CD8-positive, alpha-beta memory T cell (primary cell): ENCODE measurements at regions not wholly inside any gene's neighbourhood (a gene's known extent, or its start where the extent isn't known, plus 50 kb on each side); places are given as distances from the start of the nearest gene placed in this dataset.

Experiments used
- CTCF ChIA-PET: fragments of 350-600 bp; sonication (Branson Sonifier 250); formaldehyde crosslinking; loops from one replicate; lab custom pipeline; 2021; ENCODE audit warnings: antibody characterized with exemption; lab: Charles Lee
- POLR2A ChIA-PET: fragments of 350-600 bp; sonication (Branson Sonifier 250); formaldehyde crosslinking; loops from one replicate; lab custom pipeline; 2021; ENCODE audit warnings: antibody characterized with exemption; lab: Charles Lee
- DNase-seq, 5 donors: peaks; one replicate each; pipeline versions ENCODE4 v3.0.0 to v3.0.0-alpha.2; 2020 to 2022; ENCODE audit warnings: mixed read lengths in 1 of 5
- H3K27ac ChIP-seq: one replicate; pipeline ENCODE4 v1.7.0; 2013; ENCODE audit warnings: low read depth, mild to moderate bottlenecking, low read length, moderate library complexity
- H3K27me3 ChIP-seq: 2 replicates; pipeline ENCODE4 v1.7.0; 2013; ENCODE audit warnings: low read length, mild to moderate bottlenecking; ENCODE audit not compliant: insufficient read depth, poor library complexity, severe bottlenecking
- H3K36me3 ChIP-seq: 2 replicates; pipeline ENCODE4 v1.7.0; 2013; ENCODE audit warnings: mild to moderate bottlenecking, low read length, moderate library complexity; ENCODE audit not compliant: insufficient read depth
- H3K4me1 ChIP-seq: 2 replicates; pipeline ENCODE4 v1.7.0; 2013; ENCODE audit warnings: mild to moderate bottlenecking, low read length, moderate library complexity; ENCODE audit not compliant: insufficient read depth
- H3K4me3 ChIP-seq: 2 replicates; pipeline ENCODE4 v1.7.0; 2013; ENCODE audit warnings: mild to moderate bottlenecking, low read length
- H3K9me3 ChIP-seq: 2 replicates; pipeline ENCODE4 v1.7.0; 2013; ENCODE audit warnings: mild to moderate bottlenecking, low read length
- H3K27ac Mint-ChIP-seq, 8 donors: one replicate each; pipeline ENCODE4 v1.8.0; 2020 to 2021; ENCODE audit warnings: mixed read lengths in 8 of 8, mild to moderate bottlenecking in 6 of 8, inconsistent platforms in 3 of 8, moderate library complexity in 3 of 8
- H3K27me3 Mint-ChIP-seq, 2 donors: one replicate each; pipeline ENCODE4 v1.8.0; 2020 to 2021; ENCODE audit warnings: mixed read lengths in 2 of 2, mild to moderate bottlenecking in 1 of 2, moderate library complexity in 1 of 2
- H3K36me3 Mint-ChIP-seq, 3 donors: one replicate each; pipeline ENCODE4 v1.8.0; 2020 to 2021; ENCODE audit warnings: mixed read lengths in 3 of 3, inconsistent platforms in 1 of 3, mild to moderate bottlenecking in 1 of 3
- H3K4me1 Mint-ChIP-seq, 3 donors: one replicate each; pipeline ENCODE4 v1.8.0; 2020 to 2021; ENCODE audit warnings: mixed read lengths in 3 of 3, inconsistent platforms in 1 of 3, mild to moderate bottlenecking in 1 of 3
- H3K4me3 Mint-ChIP-seq, 7 donors: one replicate each; pipeline ENCODE4 v1.8.0; 2020 to 2021; ENCODE audit warnings: mixed read lengths in 7 of 7, mild to moderate bottlenecking in 6 of 7, moderate library complexity in 4 of 7, inconsistent platforms in 2 of 7
- H3K9me3 Mint-ChIP-seq, 5 donors: one replicate each; pipeline ENCODE4 v1.8.0; 2020 to 2022; ENCODE audit warnings: mixed read lengths in 5 of 5, mild to moderate bottlenecking in 3 of 5, moderate library complexity in 2 of 5, inconsistent platforms in 1 of 5

DNA sequence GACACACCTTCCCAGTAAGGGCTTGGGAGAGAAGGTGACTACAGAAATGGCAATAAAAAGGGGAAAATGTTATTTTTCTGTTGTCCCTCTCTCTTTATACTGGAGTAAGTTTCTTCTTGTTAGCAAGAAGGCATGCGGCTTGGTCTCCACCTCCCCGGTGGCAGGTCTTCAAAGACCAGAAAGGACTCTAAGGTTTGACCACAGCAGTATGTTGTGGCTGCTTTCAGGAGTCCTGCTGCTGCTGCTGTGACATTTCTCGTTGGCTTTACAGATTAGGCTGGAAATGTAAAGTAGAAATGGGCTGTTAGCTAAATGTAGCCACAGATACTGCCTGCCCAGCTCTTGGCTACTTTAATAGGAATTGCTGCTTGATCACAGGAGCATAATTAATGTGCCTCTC lies 175.8 kb upstream of the ZBTB20 start:
- CTCF ChIA-PET = no interaction called here
- H3K4me3 ChIP-seq = no peak overlapping the region
- peaks cover 0 to 6% (median 2%) of the 10 kb centered on the region in 5 donors for H3K9me3 Mint-ChIP-seq
- no peak overlapping the region for H3K27ac ChIP-seq
- H3K4me1 Mint-ChIP-seq = no peaks in the 10 kb centered on the region
- peaks cover 0 to 1% of the 10 kb centered on the region in 2 donors for H3K27me3 Mint-ChIP-seq
- H3K27ac Mint-ChIP-seq = no peak overlapping the region
- H3K4me3 Mint-ChIP-seq = no peak overlapping the region
- H3K4me1 ChIP-seq = no peaks in the 10 kb centered on the region
- H3K36me3 ChIP-seq = no peaks in the 10 kb centered on the region
- no peak for DNase-seq
- POLR2A ChIA-PET = no interaction called here
- no peaks in the 10 kb centered on the region for H3K27me3 ChIP-seq
- H3K9me3 ChIP-seq = no peaks in the 10 kb centered on the region
- H3K36me3 Mint-ChIP-seq = peaks cover 0 to 7% (median 0%) of the 10 kb centered on the region in 3 donors

DNA sequence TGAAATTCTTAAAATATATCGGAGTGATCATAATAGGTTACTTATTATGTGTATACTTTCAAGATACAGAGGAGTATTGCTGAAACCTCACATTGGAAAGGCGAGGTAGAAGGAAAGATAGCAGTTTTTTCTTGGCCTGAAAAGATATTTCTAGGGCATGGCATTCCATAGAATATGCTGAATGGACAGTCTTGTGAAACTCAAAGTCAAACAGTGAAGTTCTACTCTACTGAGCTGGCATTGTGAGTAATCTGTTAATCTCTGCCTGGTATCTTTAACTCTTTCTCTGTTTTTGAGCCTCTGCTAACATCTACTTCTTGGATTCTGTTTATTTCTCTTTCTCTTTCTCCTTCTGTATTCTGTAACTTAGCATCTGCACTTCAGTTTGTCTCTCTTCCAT lies 176.3 kb upstream of the ZBTB20 start:
- no peak overlapping the region for H3K4me3 Mint-ChIP-seq
- Histone ChIP-seq H3K4me1 (no peaks in the 10 kb centered on the region), H3K4me3 (no peak overlapping the region), H3K27ac (no peak overlapping the region), H3K27me3 (no peaks in the 10 kb centered on the region), H3K9me3 (no peaks in the 10 kb centered on the region), H3K36me3 (no peaks in the 10 kb centered on the region)
- H3K27ac Mint-ChIP-seq = no peak overlapping the region
- H3K9me3 Mint-ChIP-seq = peaks cover 0 to 4% (median 1%) of the 10 kb centered on the region in 5 donors
- POLR2A ChIA-PET = no interaction called here
- CTCF ChIA-PET = no interaction called here
- peaks cover 0 to 1% of the 10 kb centered on the region in 2 donors for H3K27me3 Mint-ChIP-seq
- no peaks in the 10 kb centered on the region for H3K4me1 Mint-ChIP-seq
- peaks cover 0 to 5% (median 0%) of the 10 kb centered on the region in 3 donors for H3K36me3 Mint-ChIP-seq
- no peak for DNase-seq

DNA sequence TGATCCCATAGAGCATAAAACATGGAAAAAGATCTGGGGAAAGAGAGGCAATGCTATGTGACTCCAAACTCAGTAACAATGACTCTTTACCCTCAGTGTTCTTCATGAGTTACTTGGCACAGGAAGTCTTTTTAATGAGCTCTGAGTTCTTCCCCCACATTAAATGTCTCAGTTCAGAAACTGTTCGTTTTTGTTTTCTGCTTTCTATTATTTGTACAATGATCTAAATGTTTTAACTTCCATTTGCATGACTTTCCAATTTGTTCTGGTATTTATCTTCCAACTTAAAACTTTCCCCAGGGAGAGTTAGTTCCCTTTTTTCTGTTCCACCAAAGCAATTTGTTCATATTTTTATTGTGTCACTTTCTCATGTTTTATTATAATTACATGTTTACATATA lies 177.0 kb upstream of the ZBTB20 start:
- H3K27me3 Mint-ChIP-seq = peaks cover 0 to 1% of the 10 kb centered on the region in 2 donors

DNA sequence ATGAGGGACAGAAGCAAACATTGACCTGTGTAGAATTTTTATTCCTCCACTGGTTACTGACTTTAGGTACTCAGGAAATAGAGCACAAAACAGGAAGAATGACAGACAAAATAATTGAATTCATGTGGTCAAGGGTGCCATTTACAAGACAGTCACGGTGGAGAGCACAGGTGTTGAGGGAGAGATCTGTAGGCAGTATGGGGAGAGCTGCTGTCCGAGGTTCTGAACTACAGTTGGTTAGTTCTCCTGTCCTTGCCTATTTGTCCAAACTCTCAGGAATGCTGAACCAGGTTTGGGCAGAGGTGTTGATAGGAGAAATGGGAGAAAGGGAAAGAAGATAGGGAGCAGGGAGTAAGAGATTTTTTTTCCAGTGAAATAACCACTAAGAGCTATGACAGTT lies 178.5 kb upstream of the ZBTB20 start:
- POLR2A ChIA-PET = no interaction called here
- no peaks in the 10 kb centered on the region for H3K4me1 Mint-ChIP-seq
- no peak overlapping the region for H3K27ac Mint-ChIP-seq
- Histone ChIP-seq H3K9me3 (no peaks in the 10 kb centered on the region), H3K27me3 (no peaks in the 10 kb centered on the region), H3K4me1 (no peaks in the 10 kb centered on the region), H3K27ac (no peak overlapping the region), H3K4me3 (no peak overlapping the region), H3K36me3 (no peaks in the 10 kb centered on the region)
- peaks cover 0 to 3% of the 10 kb centered on the region in 2 donors for H3K27me3 Mint-ChIP-seq
- H3K4me3 Mint-ChIP-seq = no peak overlapping the region
- CTCF ChIA-PET = no interaction called here
- DNase-seq = no peak
- H3K36me3 Mint-ChIP-seq = no peaks in the 10 kb centered on the region
- peaks cover 0 to 2% (median 0%) of the 10 kb centered on the region in 5 donors for H3K9me3 Mint-ChIP-seq

More for the DNA sequence above, 177.0 kb upstream of the ZBTB20 start:
- ChIA-PET POLR2A (no interaction called here), CTCF (no interaction called here)
- no peaks in the 10 kb centered on the region for H3K36me3 Mint-ChIP-seq
- DNase-seq = no peak
- no peak overlapping the region for H3K4me3 ChIP-seq
- H3K36me3 ChIP-seq = no peaks in the 10 kb centered on the region
- H3K27ac ChIP-seq = no peak overlapping the region
- no peak overlapping the region for H3K27ac Mint-ChIP-seq
- peaks cover 0 to 2% (median 0%) of the 10 kb centered on the region in 5 donors for H3K9me3 Mint-ChIP-seq
- no peaks in the 10 kb centered on the region for H3K27me3 ChIP-seq
- H3K4me3 Mint-ChIP-seq = no peak overlapping the region
- H3K4me1 Mint-ChIP-seq = no peaks in the 10 kb centered on the region
- no peaks in the 10 kb centered on the region for H3K4me1 ChIP-seq
- H3K9me3 ChIP-seq = no peaks in the 10 kb centered on the region

DNA sequence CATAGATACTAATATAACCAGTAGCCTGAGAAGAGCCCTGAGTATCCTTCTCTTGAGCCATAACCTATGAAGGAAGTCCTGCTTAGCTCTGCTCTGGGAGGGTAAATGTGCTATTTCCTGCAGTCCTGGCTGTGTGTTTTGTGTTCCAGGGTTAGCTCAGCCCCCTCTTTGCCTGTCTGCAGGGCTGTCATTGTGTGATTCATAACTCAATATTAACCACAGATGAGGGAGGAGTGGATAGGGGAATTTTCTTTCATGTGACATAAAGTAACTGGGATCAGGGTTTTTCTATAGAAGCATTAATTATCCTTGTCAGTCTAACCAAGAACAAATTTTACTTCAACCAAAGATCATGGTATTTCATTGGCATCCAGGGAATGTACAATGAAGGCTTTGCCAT lies 183.3 kb upstream of the ZBTB20 start:
- ChIA-PET CTCF (no interaction called here), POLR2A (no interaction called here)

DNA sequence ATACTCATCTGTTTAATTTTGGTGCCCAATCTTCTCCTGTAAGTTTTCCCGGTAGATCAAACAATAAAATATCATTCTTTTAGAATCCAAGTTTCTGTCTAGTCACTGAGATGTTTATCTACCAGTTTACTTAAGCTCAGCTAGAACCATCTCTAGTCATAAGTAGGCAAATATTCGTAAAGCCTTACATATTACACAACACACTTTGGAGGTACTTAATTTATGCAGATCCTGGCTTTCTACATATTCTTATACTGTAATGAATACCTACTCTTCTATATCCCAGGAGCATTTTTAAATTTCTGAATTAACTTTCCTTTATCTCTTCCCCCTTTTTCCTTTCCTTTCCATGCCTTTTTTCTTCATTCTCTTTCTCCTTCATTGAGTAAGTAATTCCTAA lies 185.9 kb upstream of the ZBTB20 start:
- Histone ChIP-seq H3K4me1 (no peaks in the 10 kb centered on the region), H3K27ac (no peak overlapping the region), H3K27me3 (no peaks in the 10 kb centered on the region), H3K9me3 (no peaks in the 10 kb centered on the region), H3K4me3 (no peak overlapping the region), H3K36me3 (no peaks in the 10 kb centered on the region)
- H3K27ac Mint-ChIP-seq = no peak overlapping the region
- peaks cover 0 to 1% (median 0%) of the 10 kb centered on the region in 3 donors for H3K36me3 Mint-ChIP-seq
- ChIA-PET POLR2A (no interaction called here), CTCF (no interaction called here)
- DNase-seq = no peak
- no peaks in the 10 kb centered on the region for H3K4me1 Mint-ChIP-seq
- H3K27me3 Mint-ChIP-seq = peaks cover 3% of the 10 kb centered on the region in 2 donors
- H3K4me3 Mint-ChIP-seq = no peak overlapping the region
- no peaks in the 10 kb centered on the region for H3K9me3 Mint-ChIP-seq

More for the DNA sequence above, 183.3 kb upstream of the ZBTB20 start:
- Histone ChIP-seq H3K4me1 (no peaks in the 10 kb centered on the region), H3K36me3 (no peaks in the 10 kb centered on the region), H3K4me3 (no peak overlapping the region), H3K27ac (no peak overlapping the region), H3K27me3 (no peaks in the 10 kb centered on the region), H3K9me3 (no peaks in the 10 kb centered on the region)
- Mint-ChIP-seq H3K9me3 (no peaks in the 10 kb centered on the region), H3K27me3 (peaks cover 0 to 3% of the 10 kb centered on the region in 2 donors), H3K27ac (no peak overlapping the region), H3K4me3 (no peak overlapping the region), H3K36me3 (peaks cover 0 to 1% (median 0%) of the 10 kb centered on the region in 3 donors), H3K4me1 (no peaks in the 10 kb centered on the region)
- no peak for DNase-seq

DNA sequence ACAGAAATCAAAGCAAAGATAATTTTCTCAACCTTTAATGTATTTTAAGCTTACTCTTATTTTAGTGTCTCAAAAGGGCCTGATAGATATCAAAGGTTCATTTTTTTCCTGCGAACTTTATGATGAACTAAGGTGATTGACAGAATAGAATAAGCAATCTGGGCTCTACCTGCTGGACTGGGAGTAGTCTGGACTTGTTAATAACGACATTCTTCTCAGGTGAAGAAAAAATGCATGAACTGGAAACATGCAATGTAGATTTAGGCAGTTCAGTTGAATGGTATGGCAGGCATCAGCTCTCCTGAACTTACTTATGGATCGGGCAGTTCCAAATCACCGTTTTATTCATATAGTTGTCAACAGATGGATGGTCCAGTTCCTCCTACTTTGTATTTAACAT lies 189.7 kb upstream of the ZBTB20 start:
- peaks cover 1 to 3% of the 10 kb centered on the region in 2 donors for H3K27me3 Mint-ChIP-seq
- H3K9me3 ChIP-seq = no peaks in the 10 kb centered on the region
- H3K4me1 ChIP-seq = no peaks in the 10 kb centered on the region
- ChIA-PET POLR2A (no interaction called here), CTCF (no interaction called here)
- no peaks in the 10 kb centered on the region for H3K4me1 Mint-ChIP-seq
- no peak overlapping the region for H3K27ac ChIP-seq
- H3K4me3 Mint-ChIP-seq = no peak overlapping the region
- no peak for DNase-seq
- no peaks in the 10 kb centered on the region for H3K36me3 ChIP-seq
- H3K27ac Mint-ChIP-seq = no peak overlapping the region
- no peak overlapping the region for H3K4me3 ChIP-seq
- H3K27me3 ChIP-seq = no peaks in the 10 kb centered on the region
- H3K36me3 Mint-ChIP-seq = peaks cover 0 to 1% (median 0%) of the 10 kb centered on the region in 3 donors
- H3K9me3 Mint-ChIP-seq = no peaks in the 10 kb centered on the region

DNA sequence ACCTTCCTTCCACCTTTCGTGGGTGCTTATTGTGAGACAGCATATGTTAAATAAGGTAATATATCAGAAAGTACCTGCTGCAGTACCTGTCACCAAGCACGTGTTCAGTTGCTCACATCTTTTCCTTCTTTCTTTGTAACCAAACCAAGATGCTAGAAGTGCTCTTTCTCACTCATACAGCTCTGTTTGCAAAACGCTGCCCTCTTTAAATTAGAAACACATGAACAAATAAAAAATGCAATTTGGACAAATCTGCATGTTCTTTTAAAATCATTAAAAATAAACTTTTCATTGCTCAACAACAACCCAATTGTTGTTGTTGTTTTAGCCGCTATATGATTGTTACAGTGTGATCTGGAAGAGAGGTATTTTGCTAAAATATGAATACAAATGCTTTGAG lies 193.5 kb upstream of the ZBTB20 start:
- H3K27me3 ChIP-seq = no peaks in the 10 kb centered on the region
- H3K36me3 ChIP-seq = no peaks in the 10 kb centered on the region
- H3K27ac ChIP-seq = no peak overlapping the region
- Mint-ChIP-seq H3K4me1 (no peaks in the 10 kb centered on the region), H3K36me3 (no peaks in the 10 kb centered on the region), H3K27me3 (peaks cover 0 to 3% of the 10 kb centered on the region in 2 donors), H3K27ac (no peak overlapping the region), H3K4me3 (no peak overlapping the region), H3K9me3 (no peaks in the 10 kb centered on the region)
- DNase-seq = no peak
- H3K4me1 ChIP-seq = no peaks in the 10 kb centered on the region
- POLR2A ChIA-PET = no interaction called here
- CTCF ChIA-PET = no interaction called here
- H3K9me3 ChIP-seq = no peaks in the 10 kb centered on the region
- no peak overlapping the region for H3K4me3 ChIP-seq

DNA sequence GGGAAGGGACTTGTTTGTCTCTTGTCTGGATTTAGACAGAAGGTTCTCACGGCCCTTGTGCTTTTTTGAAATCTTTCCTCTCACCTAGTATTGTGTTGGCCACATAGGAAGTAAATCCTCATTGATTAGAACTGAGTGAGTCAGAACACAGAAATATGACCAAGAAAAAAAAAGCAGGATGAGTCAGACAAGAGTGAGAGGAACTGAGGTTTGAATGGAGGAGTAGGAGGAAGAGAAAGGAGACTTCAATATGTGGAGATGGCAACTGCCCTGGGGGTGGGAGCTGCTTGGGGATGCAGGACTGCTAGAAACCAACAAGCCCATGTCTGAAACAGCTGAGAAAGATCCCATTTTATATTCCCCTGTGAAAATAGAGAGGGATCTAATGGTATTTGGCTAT lies 194.1 kb upstream of the ZBTB20 start:
- no peaks in the 10 kb centered on the region for H3K36me3 Mint-ChIP-seq
- H3K27me3 Mint-ChIP-seq = peaks cover 0 to 3% of the 10 kb centered on the region in 2 donors
- peak overlapping the region in 1 of 8 donors; percentile 82 for H3K27ac Mint-ChIP-seq
- H3K27me3 ChIP-seq = no peaks in the 10 kb centered on the region
- no peak for DNase-seq
- no peaks in the 10 kb centered on the region for H3K4me1 Mint-ChIP-seq
- H3K27ac ChIP-seq = no peak overlapping the region
- H3K9me3 Mint-ChIP-seq = no peaks in the 10 kb centered on the region
- no peak overlapping the region for H3K4me3 Mint-ChIP-seq
- no peaks in the 10 kb centered on the region for H3K36me3 ChIP-seq
- CTCF ChIA-PET = no interaction called here
- H3K9me3 ChIP-seq = no peaks in the 10 kb centered on the region
- no peak overlapping the region for H3K4me3 ChIP-seq
- no peaks in the 10 kb centered on the region for H3K4me1 ChIP-seq
- POLR2A ChIA-PET = no interaction called here
